T47D (cell line): ENCODE measurements at regions not wholly inside any gene's neighbourhood (a gene's known extent, or its start where the extent isn't known, plus 50 kb on each side); places are given as distances from the start of the nearest gene placed in this dataset.

ENCODE experiments used
- DNase-seq, 2 experiments: peaks; one replicate each; pipeline versions ENCODE4 v3.0.0 to v3.0.0-alpha.2; 2011 to 2012; ENCODE audit warnings: low read depth in 1 of 2, low spot score in 1 of 2
- JUND ChIP-seq: IDR thresholded peaks from 2 replicates; pipeline ENCODE4 v1.6.1; 2012; ENCODE audit warnings: low read depth
- in situ Hi-C: cut with HindIII; loops from 2 replicates; pipeline ENCODE4 v1.10.0; 2016; ENCODE audit warnings: low sequenced_read_pairs, low pct_unique_long_range_greater_than_20kb

DNA sequence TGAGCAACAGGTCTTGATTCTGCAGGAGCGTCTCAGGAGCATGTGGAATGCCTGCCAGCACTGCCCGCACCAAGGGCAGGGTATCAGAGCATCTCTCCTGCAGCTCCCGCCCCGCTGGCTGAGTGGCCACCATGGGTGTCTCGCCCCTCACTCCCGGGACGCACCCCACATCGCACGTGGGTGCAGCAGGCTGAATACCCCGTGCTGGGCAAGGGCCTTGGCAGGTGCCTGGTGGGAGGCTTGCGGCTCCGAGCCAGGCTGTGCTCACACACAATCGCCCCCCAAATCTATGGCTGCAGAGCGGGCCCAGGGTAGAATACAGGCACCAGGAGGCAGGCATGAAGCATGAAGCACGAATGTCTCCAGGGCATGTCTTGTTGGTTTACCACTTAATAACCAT lies 103.9 kb upstream of the TMEM132D start:
- TF ChIP-seq JUND: no peak
- DNase-seq: no peak
- in situ Hi-C loops: no loop called here

DNA sequence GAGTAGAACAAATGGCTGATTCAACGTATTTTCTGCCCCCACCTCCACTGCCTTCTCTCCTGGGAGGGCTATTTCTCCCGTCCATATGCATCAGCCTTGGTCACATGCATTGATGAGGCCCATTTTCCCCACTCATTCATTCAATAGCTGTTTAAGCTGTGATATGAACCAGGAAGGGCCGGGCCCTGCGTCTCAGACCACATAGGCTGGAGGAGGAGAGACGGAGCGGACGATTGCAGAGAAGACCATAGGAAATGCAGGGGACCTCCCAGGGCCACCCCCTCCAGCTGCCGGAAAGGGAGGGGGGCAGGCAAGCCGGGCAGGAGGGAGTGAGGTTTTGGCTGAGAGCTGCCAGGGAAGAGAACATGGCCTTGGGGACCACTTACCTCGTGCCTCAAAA lies 104.4 kb upstream of the TMEM132D start:
- in situ Hi-C loops: no loop called here
- DNase-seq: no peak
- TF ChIP-seq JUND: no peak

DNA sequence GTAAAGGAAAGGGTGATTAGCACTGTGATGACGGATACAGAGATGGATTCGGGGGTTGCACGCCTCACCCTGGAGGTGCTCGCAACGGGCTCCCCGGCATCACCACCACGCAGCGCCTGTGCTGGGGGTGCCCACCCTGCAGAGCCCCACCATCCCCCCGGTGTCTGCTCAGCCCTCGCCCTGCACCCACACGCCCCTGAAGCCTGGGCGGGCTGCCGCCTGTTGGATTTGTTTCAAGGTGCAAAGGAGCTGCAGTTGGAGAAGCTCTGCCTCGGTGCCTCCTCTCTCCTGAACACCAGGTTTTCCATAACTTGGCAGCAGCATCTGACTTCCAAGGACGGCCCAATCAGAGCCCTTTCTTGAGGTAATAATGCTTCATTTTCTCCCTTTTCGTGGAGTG lies 106.1 kb upstream of the TMEM132D start:
- no peak for DNase-seq
- in situ Hi-C loops: no loop called here
- TF ChIP-seq JUND: no peak

DNA sequence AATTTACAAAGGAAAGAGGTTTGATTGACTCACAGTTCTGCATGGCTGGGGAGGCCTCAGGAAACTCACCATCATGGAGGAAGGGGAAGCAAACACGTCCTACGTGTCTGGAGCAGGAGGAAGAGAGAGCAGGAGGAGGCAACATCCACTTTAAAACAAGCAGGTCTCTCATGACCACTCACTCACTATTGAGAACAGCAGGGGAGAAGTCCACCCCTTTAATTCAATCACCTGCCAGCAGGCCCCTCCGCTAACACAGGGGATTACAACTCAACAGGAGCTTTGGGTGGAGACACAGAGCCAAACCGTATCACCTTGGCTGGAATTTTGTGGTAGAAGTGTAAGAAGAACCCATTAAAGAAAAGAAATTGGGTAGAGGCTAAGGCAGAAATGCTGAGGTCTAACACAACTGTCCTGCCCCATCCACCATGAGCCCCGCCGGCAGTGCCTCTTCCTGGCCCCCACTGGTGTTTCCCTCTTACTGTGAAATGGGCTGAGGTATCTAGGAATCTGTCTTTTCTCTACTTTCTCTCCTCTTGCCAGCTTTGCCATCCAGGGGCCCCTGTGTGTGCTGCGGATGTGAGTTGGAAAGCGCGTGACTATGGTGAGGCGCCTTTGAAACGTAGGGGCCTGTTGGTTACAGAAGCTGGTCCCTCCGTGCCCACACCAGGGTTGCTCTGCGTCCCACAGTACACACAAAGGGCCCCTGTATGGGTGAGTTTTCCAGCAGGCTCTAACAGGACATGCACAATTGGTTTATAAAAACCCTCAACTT lies 108.0 kb upstream of the TMEM132D start:
- TF ChIP-seq JUND: no peak
- in situ Hi-C loops: no loop called here

DNA sequence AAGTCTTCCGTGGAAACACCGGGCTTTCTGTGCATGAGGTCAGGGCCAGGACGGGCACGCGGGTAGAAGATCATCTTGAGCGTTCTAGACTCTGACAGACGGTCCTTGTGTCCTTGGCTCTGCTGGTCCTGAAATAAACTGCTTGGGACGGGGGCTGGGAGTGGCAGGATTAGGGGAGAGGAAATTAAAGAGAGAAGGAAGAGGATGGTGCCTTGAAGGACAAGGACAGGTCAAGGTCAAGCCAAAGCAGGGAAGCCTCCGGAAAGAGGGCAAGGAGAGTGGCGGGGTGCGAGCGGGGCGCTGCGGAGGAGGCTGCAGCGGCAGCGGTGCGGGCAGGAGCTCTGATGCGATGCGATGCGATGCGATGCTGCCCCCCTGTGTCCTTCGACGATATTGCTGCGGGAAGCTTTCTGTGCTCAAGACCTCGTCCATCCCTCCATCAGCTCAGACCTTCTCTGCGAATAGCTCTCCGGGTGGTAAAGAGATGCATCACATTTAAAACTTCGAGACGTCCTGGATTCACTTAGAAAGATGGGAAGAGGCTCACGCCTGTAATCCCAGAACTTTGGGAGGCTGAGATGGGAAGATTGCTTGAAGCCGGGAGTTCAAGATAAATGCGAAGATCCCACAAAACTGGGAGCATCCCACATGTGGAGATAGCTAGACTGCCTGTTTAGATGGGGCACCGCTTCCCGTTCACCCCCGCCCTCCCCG lies 110.1 kb upstream of the TMEM132D start:
- peak; percentile 67 to 71 for DNase-seq
- TF ChIP-seq JUND: no peak
- in situ Hi-C loops: no loop called here

More for the DNA sequence above, 108.0 kb upstream of the TMEM132D start:
- no peak for DNase-seq

DNA sequence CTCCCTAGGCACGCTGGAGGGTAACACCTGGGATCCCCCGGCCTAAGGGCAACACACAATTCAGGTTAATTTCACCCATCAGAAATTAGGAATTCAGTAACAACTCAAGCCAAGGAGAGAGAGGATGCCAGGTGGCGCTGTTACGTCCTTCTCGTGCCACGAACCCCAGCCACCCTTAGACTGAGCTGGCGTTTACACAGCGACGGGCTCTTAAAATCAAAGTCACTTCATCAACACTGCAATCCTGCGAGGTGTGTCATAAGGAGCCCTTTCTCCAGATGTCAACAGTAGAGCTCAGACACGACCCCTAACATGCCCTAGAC lies 110.6 kb upstream of the TMEM132D start:
- TF ChIP-seq JUND: no peak
- DNase-seq: peak in 1 of 2 experiments; percentile 26
- in situ Hi-C loops: no loop called here

DNA sequence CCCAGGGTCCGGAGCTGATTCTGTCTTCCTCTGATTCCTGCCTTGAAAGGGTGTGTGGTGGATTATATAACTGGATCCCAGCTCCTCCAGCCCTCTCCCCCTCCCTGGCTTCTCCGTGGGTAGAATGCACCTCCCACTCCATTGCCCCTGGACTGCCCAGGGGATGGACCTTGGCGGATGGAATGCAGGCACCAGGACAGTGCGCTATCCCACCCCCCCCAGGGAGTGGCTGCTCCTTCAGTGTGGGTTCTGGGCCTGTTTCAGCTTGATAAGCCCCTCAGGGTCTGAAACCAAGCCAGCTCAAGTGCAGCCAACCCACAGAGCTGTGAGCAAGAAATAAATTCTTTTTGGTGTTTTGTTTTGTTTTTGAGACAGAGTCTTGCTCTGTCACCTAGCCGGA lies 112.4 kb upstream of the TMEM132D start:
- TF ChIP-seq JUND: no peak
- in situ Hi-C loops: no loop called here
- no peak for DNase-seq

DNA sequence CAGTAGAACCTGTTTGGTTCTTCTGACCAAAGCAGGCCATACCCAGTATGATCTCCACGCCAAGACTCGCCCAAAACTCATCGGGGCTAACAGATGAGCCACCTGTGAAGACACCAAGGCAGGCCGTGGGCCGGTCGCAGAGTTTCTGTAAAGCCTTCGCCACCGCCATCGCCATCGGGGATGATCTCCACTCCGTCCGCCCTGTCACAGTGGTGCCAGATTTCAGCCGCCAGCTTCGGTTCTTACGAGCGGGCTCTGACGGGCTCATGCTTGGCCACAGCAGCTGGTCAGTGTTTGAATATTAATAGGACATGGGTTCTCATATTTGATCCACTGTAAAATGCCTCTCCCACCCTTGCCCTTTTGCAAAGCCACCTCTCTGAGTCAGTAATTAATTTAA lies 113.2 kb upstream of the TMEM132D start:
- TF ChIP-seq JUND: no peak
- no peak for DNase-seq
- in situ Hi-C loops: no loop called here

DNA sequence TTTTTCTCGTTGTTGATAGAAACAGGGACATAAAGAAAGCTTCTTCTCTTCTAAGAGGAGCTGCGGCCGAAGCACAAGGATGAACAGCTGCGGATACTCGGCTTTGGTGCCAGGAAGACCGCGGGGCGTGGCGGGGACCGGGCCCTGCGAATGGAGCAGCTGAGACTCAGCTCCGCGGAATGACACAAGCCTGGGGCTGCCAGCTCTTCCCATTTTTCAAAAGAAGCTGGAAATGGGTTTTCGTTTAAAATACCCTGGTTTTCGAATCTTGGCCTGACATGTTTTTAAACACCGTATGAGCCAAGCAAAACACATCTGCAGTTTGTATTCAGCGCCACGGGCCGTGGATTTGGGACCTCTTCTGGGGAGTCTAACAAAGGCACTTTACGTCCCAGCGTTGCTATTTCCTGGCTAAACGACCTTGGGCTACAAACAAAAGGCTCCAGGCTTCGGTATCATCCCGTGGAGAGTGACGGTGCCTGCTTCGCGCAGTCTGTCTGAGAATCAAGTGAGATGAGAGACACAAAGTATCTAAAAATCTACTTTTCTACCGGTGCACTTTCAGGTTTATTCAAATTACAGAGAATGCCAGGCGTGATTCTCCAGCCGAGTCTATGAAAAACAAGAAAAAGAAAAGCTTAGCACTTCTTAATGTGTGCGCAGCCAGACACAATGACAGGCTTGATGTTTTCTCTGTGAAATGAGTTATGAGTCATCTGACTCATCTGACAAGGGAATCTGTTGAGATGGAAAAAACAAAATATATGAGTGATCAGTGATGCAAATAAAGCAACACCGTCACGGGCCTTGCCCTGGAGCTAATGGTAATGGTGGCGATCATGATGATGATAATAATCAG lies 114.0 kb upstream of the TMEM132D start:
- in situ Hi-C loops: no loop called here
- no peak for TF ChIP-seq JUND

DNA sequence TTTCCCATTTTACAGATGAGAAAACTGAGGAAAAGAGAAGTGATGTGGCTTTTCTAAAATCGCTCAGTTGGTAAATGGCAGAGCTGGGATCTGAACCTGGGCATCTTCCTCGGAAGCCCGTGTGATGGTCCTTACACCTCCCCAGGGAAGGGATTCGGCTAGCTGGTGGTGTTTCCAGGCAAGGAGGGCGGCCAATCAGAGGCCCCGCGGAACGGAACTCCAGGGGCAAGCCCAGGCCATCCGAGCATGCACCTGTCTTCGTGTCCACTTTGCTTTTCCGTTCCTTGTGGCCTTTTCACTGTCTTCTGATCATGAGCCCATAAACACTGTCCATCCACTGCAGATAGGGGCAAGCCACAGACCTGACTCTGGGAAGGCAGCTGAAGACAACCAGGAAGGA lies 114.8 kb upstream of the TMEM132D start:
- no peak for DNase-seq
- TF ChIP-seq JUND: no peak
- in situ Hi-C loops: no loop called here

More for the DNA sequence above, 114.0 kb upstream of the TMEM132D start:
- DNase-seq: no peak

DNA sequence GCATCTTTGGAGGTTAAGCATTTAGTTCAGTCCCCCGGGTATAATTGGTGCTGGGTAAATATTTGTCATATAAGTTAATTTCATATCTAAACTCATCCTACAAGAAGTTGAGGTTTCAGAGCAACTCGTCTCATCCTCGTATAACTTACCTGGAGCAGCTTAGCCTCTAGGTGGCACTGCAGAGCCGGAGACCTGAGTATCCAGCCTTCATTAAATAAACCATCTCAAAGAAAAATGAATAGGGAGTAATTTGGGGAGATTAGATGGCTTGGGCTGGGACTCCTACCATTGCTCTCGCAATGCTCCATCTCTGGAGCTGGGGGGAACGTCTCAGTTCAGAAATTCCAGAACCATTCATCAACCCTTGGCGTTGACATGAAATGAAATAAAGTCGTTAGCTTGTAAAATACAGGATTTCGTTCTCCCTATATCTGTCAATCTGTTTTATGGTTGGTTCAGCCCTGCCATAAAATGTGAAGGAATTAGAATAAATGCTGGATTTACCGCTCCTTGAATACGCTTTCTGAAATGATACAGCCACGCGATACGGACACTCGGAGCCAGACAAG lies 122.9 kb upstream of the TMEM132D start:
- in situ Hi-C loops: no loop called here
- DNase-seq: peak; percentile 66 to 69
- no peak for TF ChIP-seq JUND

DNA sequence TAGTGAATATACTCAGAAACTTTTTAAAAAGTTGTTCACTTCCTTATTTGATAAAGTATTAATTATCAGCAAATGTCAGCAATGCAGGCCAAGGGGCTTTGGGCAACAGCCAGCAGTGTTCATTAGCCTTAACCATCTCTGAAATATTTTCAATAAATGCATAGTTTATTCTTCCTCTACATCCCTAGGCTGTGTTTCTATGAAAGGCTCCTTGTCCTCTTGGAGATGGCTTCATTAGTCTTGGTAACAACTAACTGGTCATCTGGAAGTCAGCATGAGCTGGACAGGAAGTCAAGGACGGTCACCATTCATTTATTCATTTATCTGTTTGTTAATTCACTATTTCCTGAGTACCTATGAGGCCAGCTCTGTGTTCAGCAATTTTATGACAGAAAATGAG lies 124.0 kb upstream of the TMEM132D start:
- no peak for TF ChIP-seq JUND
- DNase-seq: no peak
- in situ Hi-C loops: no loop called here
